GM19324 (cell line): ENCODE measurements at regions not wholly inside any gene's neighbourhood (a gene's known extent, or its start where the extent isn't known, plus 50 kb on each side); places are given as distances from the start of the nearest gene placed in this dataset.

ENCODE experiments used
- ATAC-seq: cut with Tn5 transposase; IDR thresholded peaks from one replicate; pipeline ENCODE4 v1.9.1; 2021; ENCODE audit warnings: mild to moderate bottlenecking, moderate library complexity; ENCODE audit not compliant: unreplicated experiment, low FRiP score

GRCh38 chr2:217723981-217724380 lies 278.8 kb downstream of the TNS1 start:
- no peak for ATAC-seq

GRCh38 chr2:217722883-217723472 lies 279.8 kb downstream of the TNS1 start:
- no peak for ATAC-seq

GRCh38 chr2:217717646-217718045 lies 285.1 kb downstream of the TNS1 start:
- ATAC-seq = no peak

- no peak for ATAC-seq
These were observed 287.3 kb downstream of the TNS1 start for GRCh38 chr2:217715484-217715883.

GRCh38 chr2:217714287-217714751 lies 288.5 kb downstream of the TNS1 start:
- ATAC-seq = no peak

- ATAC-seq = no peak
These were observed 289.2 kb downstream of the TNS1 start for GRCh38 chr2:217713395-217714286.

GRCh38 chr2:217712431-217712830 lies 290.4 kb downstream of the TNS1 start:
- ATAC-seq = no peak

- ATAC-seq = no peak
These were observed 291.6 kb downstream of the TNS1 start for GRCh38 chr2:217711188-217711587.

- ATAC-seq = no peak
These were observed 292.5 kb downstream of the TNS1 start for GRCh38 chr2:217710211-217710765.

GRCh38 chr2:217709478-217710210 lies 293.2 kb downstream of the TNS1 start:
- no peak for ATAC-seq

GRCh38 chr2:217707131-217707611 lies 295.6 kb downstream of the TNS1 start:
- ATAC-seq = no peak

- ATAC-seq = no peak
These were observed 296.3 kb downstream of the TNS1 start for GRCh38 chr2:217706513-217706912.

- ATAC-seq = no peak
These were observed 296.7 kb downstream of the TNS1 start for GRCh38 chr2:217706095-217706494.

- no peak for ATAC-seq
These were observed 297.3 kb downstream of the TNS1 start for GRCh38 chr2:217705461-217705860.

GRCh38 chr2:217703999-217704398 lies 298.8 kb downstream of the TNS1 start:
- ATAC-seq = no peak

GRCh38 chr2:217703102-217703501 lies 299.7 kb downstream of the TNS1 start:
- ATAC-seq = no peak

- no peak for ATAC-seq
These were observed 301.2 kb downstream of the TNS1 start for GRCh38 chr2:217701622-217702021.

- no peak for ATAC-seq
These were observed 304.1 kb downstream of the TNS1 start for GRCh38 chr2:217698691-217699090.

- ATAC-seq = no peak
These were observed 307.7 kb downstream of the TNS1 start for GRCh38 chr2:217695033-217695520.

GRCh38 chr2:217694291-217694690 lies 308.5 kb downstream of the TNS1 start:
- no peak for ATAC-seq

- ATAC-seq = no peak
These were observed 309.4 kb downstream of the TNS1 start for GRCh38 chr2:217693363-217693762.
